H9 (cell line): ENCODE measurements at regions not wholly inside any gene's neighbourhood (a gene's known extent, or its start where the extent isn't known, plus 50 kb on each side); places are given as distances from the start of the nearest gene placed in this dataset.

Source experiments
- DNase-seq: peaks from one replicate; pipeline ENCODE4 v3.0.0-alpha.2; 2017
- H2AFZ ChIP-seq: one replicate; pipeline ENCODE4 v1.6.1; 2013; ENCODE audit warnings: mild to moderate bottlenecking, low read length, control low read depth, moderate library complexity
- H2AK5ac ChIP-seq: 2 replicates; pipeline ENCODE4 v1.6.1; 2013; ENCODE audit warnings: low read length, control low read depth, mixed read lengths; ENCODE audit not compliant: insufficient read length
- H2BK120ac ChIP-seq: one replicate; pipeline ENCODE4 v1.6.1; 2013; ENCODE audit warnings: low read depth, mild to moderate bottlenecking, low read length, control low read depth, inconsistent platforms; ENCODE audit not compliant: poor library complexity, severe bottlenecking
- H2BK12ac ChIP-seq: 2 replicates; pipeline ENCODE4 v1.6.1; 2013; ENCODE audit warnings: low read length, control low read depth, mixed read lengths, low read depth; ENCODE audit not compliant: insufficient read length
- H2BK15ac ChIP-seq: 2 replicates; pipeline ENCODE4 v1.6.1; 2013; ENCODE audit warnings: low read depth, low read length, control low read depth
- H2BK20ac ChIP-seq: one replicate; pipeline ENCODE4 v1.6.1; 2013; ENCODE audit warnings: low read depth, mild to moderate bottlenecking, low read length, control low read depth, inconsistent platforms; ENCODE audit not compliant: poor library complexity, severe bottlenecking
- H2BK5ac ChIP-seq: 2 replicates; pipeline ENCODE4 v1.6.1; 2013; ENCODE audit warnings: low read length, control low read depth, mixed read lengths; ENCODE audit not compliant: insufficient read length
- H3K14ac ChIP-seq: 2 replicates; pipeline ENCODE4 v1.6.1; 2013; ENCODE audit warnings: low read length, control low read depth; ENCODE audit not compliant: insufficient read depth
- H3K18ac ChIP-seq: 2 replicates; pipeline ENCODE4 v1.6.1; 2013; ENCODE audit warnings: low read depth, mild to moderate bottlenecking, mixed read lengths, low read length, control low read depth; ENCODE audit not compliant: insufficient read length
- H3K23ac ChIP-seq: 2 replicates; pipeline ENCODE4 v1.6.1; 2013; ENCODE audit warnings: low read length, control low read depth, mixed read lengths, low read depth; ENCODE audit not compliant: insufficient read length
- H3K23me2 ChIP-seq: 2 replicates; pipeline ENCODE4 v1.6.1; 2013; ENCODE audit warnings: low read depth, mild to moderate bottlenecking, mixed read lengths, low read length, control low read depth; ENCODE audit not compliant: insufficient read length, poor library complexity, severe bottlenecking
- H3K27ac ChIP-seq: 2 replicates; pipeline ENCODE4 v1.5.1; 2013; ENCODE audit warnings: low read length, control low read depth, mixed read lengths, low read depth; ENCODE audit not compliant: insufficient read length
- H3K27me3 ChIP-seq: 2 replicates; pipeline ENCODE4 v1.6.1; 2013; ENCODE audit warnings: low read length, control low read depth, inconsistent platforms; ENCODE audit not compliant: insufficient read depth
- H3K4ac ChIP-seq: 2 replicates; pipeline ENCODE4 v1.6.1; 2013; ENCODE audit warnings: low read depth, mild to moderate bottlenecking, control low read depth, inconsistent platforms, low read length, moderate library complexity
- H3K4me1 ChIP-seq: 2 replicates; pipeline ENCODE4 v1.6.1; 2013; ENCODE audit warnings: low read length, control low read depth, inconsistent platforms; ENCODE audit not compliant: insufficient read depth
- H3K4me2 ChIP-seq: 2 replicates; pipeline ENCODE4 v1.6.1; 2013; ENCODE audit warnings: low read length, control low read depth, mixed read lengths; ENCODE audit not compliant: insufficient read length, insufficient read depth
- H3K56ac ChIP-seq: 2 replicates; pipeline ENCODE4 v1.6.1; 2013; ENCODE audit warnings: low read depth, mild to moderate bottlenecking, mixed read lengths, low read length, control low read depth; ENCODE audit not compliant: insufficient read length
- H3K79me1 ChIP-seq: 2 replicates; pipeline ENCODE4 v1.6.1; 2013; ENCODE audit warnings: low read depth, mild to moderate bottlenecking, moderate library complexity, low read length, control low read depth, inconsistent platforms; ENCODE audit not compliant: insufficient read depth, poor library complexity, severe bottlenecking
- H3K79me2 ChIP-seq: 2 replicates; pipeline ENCODE4 v1.6.1; 2013; ENCODE audit warnings: low read length, control low read depth, inconsistent platforms; ENCODE audit not compliant: insufficient read depth
- H3K9ac ChIP-seq: 2 replicates; pipeline ENCODE4 v1.6.1; 2013; ENCODE audit warnings: low read length, control low read depth, mixed read lengths; ENCODE audit not compliant: insufficient read length; ENCODE audit errors: extremely low read depth
- H3K9me3 ChIP-seq: one replicate; pipeline ENCODE4 v1.6.1; 2013; ENCODE audit warnings: low read depth, low read length, inconsistent platforms; ENCODE audit not compliant: control insufficient read depth
- H3T11ph ChIP-seq: one replicate; pipeline ENCODE4 v1.6.1; 2013; ENCODE audit warnings: mild to moderate bottlenecking, low read length, control low read depth, inconsistent platforms
- H4K20me1 ChIP-seq: one replicate; pipeline ENCODE4 v1.6.1; 2013; ENCODE audit not compliant: control insufficient read depth, insufficient read length, insufficient read depth
- H4K5ac ChIP-seq: 2 replicates; pipeline ENCODE4 v1.6.1; 2013; ENCODE audit warnings: low read depth, mild to moderate bottlenecking, mixed read lengths, low read length, control low read depth; ENCODE audit not compliant: insufficient read length
- H4K8ac ChIP-seq: replicated peaks from 2 replicates; pipeline ENCODE4 v1.6.1; 2013; ENCODE audit warnings: low read length, control low read depth, mixed read lengths, low read depth; ENCODE audit not compliant: insufficient read length
- H4K91ac ChIP-seq: 2 replicates; pipeline ENCODE4 v1.6.1; 2013; ENCODE audit warnings: low read depth, mild to moderate bottlenecking, moderate library complexity, mixed read lengths, low read length, control low read depth; ENCODE audit not compliant: insufficient read length
- H3K27ac Mint-ChIP-seq, 3 experiments: 2 replicates in 2 of 3; 3 replicates in 1 of 3; pipeline ENCODE4 v1.8.0; 2020 to 2021; ENCODE audit warnings: mixed read lengths in 3 of 3, mild to moderate bottlenecking in 1 of 3, moderate library complexity in 1 of 3
- H3K27me3 Mint-ChIP-seq: 2 replicates; pipeline ENCODE4 v1.8.0; 2021; ENCODE audit warnings: low read depth, mild to moderate bottlenecking, moderate library complexity, mixed read lengths
- H3K36me3 Mint-ChIP-seq, 3 experiments: 2 replicates in 2 of 3; 3 replicates in 1 of 3; pipeline ENCODE4 v1.8.0; 2020 to 2021; ENCODE audit warnings: low read depth in 3 of 3, mixed read lengths in 3 of 3; ENCODE audit not compliant: insufficient read depth in 1 of 3
- H3K4me1 Mint-ChIP-seq, 2 experiments: 2 replicates each; pipeline ENCODE4 v1.8.0; 2020; ENCODE audit warnings: mixed read lengths in 2 of 2
- H3K4me3 Mint-ChIP-seq, 2 experiments: 2 replicates in 1 of 2; 3 replicates in 1 of 2; pipeline ENCODE4 v1.8.0; 2020 to 2021; ENCODE audit warnings: mild to moderate bottlenecking in 2 of 2, mixed read lengths in 2 of 2, moderate library complexity in 1 of 2
- H3K9me3 Mint-ChIP-seq, 2 experiments: 2 replicates in 1 of 2; 3 replicates in 1 of 2; pipeline ENCODE4 v1.8.0; 2020; ENCODE audit warnings: mild to moderate bottlenecking in 2 of 2, mixed read lengths in 2 of 2, moderate library complexity in 1 of 2
- WGBS: extraction: QIAGEN DNeasy Blood & Tissue Kit; methylation state at CpG from one replicate; pipeline ENCODE4 v1.1.7; 2013; ENCODE audit warnings: missing lambda C conversion rate, low lambda C conversion rate, mixed read lengths; ENCODE audit not compliant: insufficient read length; ENCODE audit errors: extremely low coverage; 5-methylcytosine and 5-hydroxymethylcytosine counted together
- TF ChIP-seq, protein P1 (sequence below): fragments of 200-600 bp; sonication (generic); conservative IDR thresholded peaks from 3 replicates; pipeline ENCODE4 v1.8.0; 2021; ENCODE audit warnings: antibody characterized with exemption, mild to moderate bottlenecking

DNA sequence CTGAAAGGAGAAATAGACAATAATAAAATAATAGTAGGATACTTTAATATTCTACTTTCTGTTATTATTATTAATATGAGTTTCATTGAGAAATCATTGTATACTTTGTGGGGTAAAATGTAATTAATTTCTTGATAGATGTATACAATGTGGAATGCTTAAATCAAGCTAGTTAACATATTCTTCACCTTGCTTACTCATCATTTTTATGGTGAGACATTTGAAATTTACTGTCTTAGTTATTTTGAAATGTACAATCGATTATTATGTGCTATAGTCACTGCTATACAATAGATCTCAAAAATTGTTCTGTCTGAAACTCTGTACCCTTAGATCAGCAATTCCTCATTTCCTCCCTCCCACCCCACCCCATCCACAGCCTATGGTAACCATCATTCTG is 720.3 kb downstream of the RNF144B start:
- Histone ChIP-seq H4K5ac (no peak overlapping the region), H2AFZ (no peak overlapping the region)
- H3K36me3 Mint-ChIP-seq: peaks cover 0 to 8% (median 2%) of the 10 kb centered on the region in 3 experiments; a peak in 4 of 7 replicates

More for the DNA sequence above, 720.3 kb downstream of the RNF144B start:
- DNase-seq: no peak
- Histone ChIP-seq H2AK5ac (no peak overlapping the region), H3K4me1 (no peaks in the 10 kb centered on the region), H3K18ac (no peak overlapping the region), H2BK20ac (no peak overlapping the region), H2BK15ac (no peak overlapping the region), H3K23me2 (no peaks in the 10 kb centered on the region), H3K9ac (no peak overlapping the region), H2BK5ac (no peak overlapping the region), H3K79me1 (no peaks in the 10 kb centered on the region), H3T11ph (no peak overlapping the region), H3K56ac (no peak overlapping the region), H2BK12ac (no peak overlapping the region), H4K20me1 (no peaks in the 10 kb centered on the region), H2BK120ac (no peak overlapping the region), H3K27me3 (no peaks in the 10 kb centered on the region), H3K23ac (no peak overlapping the region), H3K79me2 (no peaks in the 10 kb centered on the region), H3K27ac (no peak overlapping the region), H3K9me3 (no peaks in the 10 kb centered on the region), H4K91ac (no peak overlapping the region), H3K14ac (no peak overlapping the region), H3K4me2 (no peak overlapping the region), H4K8ac (no peak overlapping the region), H3K4ac (no peak overlapping the region)
- TF ChIP-seq, protein P1, sequence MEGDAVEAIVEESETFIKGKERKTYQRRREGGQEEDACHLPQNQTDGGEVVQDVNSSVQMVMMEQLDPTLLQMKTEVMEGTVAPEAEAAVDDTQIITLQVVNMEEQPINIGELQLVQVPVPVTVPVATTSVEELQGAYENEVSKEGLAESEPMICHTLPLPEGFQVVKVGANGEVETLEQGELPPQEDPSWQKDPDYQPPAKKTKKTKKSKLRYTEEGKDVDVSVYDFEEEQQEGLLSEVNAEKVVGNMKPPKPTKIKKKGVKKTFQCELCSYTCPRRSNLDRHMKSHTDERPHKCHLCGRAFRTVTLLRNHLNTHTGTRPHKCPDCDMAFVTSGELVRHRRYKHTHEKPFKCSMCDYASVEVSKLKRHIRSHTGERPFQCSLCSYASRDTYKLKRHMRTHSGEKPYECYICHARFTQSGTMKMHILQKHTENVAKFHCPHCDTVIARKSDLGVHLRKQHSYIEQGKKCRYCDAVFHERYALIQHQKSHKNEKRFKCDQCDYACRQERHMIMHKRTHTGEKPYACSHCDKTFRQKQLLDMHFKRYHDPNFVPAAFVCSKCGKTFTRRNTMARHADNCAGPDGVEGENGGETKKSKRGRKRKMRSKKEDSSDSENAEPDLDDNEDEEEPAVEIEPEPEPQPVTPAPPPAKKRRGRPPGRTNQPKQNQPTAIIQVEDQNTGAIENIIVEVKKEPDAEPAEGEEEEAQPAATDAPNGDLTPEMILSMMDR: no peak
- Mint-ChIP-seq H3K4me1 (no peaks in the 10 kb centered on the region), H3K4me3 (no peak overlapping the region), H3K27ac (no peak overlapping the region), H3K9me3 (peaks cover 15 to 26% of the 10 kb centered on the region in 2 experiments), H3K27me3 (no peaks in the 10 kb centered on the region)
- no CpG with 5 or more reads among the region's 1 CpG for WGBS
